Mucosa of descending colon (tissue), 3 donors: ENCODE measurements at regions not wholly inside any gene's neighbourhood (a gene's known extent, or its start where the extent isn't known, plus 50 kb on each side); places are given as distances from the start of the nearest gene placed in this dataset.

Experiments used
- ATAC-seq: fragments of 200-7000 bp; cut with Tn5 transposase; one replicate; pipeline ENCODE4 v1.9.1; 2020; ENCODE audit warnings: mild to moderate bottlenecking, moderate library complexity
- DNase-seq, 3 donors: peaks; one replicate each; pipeline ENCODE4 v3.0.0-alpha.2; 2020
- H3K36me3 ChIP-seq: fragments of 200-600 bp; one replicate; pipeline ENCODE4 v1.8.0; 2021; ENCODE audit warnings: low read depth, mild to moderate bottlenecking
- H3K4me1 ChIP-seq: fragments of 200-600 bp; one replicate; pipeline ENCODE4 v1.8.0; 2021; ENCODE audit warnings: low read depth, mild to moderate bottlenecking
- H3K4me3 ChIP-seq: fragments of 200-600 bp; one replicate; pipeline ENCODE4 v1.8.0; 2021; ENCODE audit warnings: mild to moderate bottlenecking
- H3K9me3 ChIP-seq: fragments of 200-600 bp; one replicate; pipeline ENCODE4 v1.8.0; 2021; ENCODE audit warnings: mild to moderate bottlenecking
- CTCF ChIP-seq: fragments of 200-600 bp; IDR thresholded peaks from one replicate; pipeline ENCODE4 v1.8.0; 2022; ENCODE audit warnings: antibody characterized with exemption, mild to moderate bottlenecking
- intact Hi-C, 2 donors: fragments of 100-400 bp; cut with DNase I in 1 of 2; cut with micrococcal nuclease in 1 of 2; formaldehyde crosslinking; loops; one replicate each; pipeline versions ENCODE4 v1.11.0 to v1.11.1; 2022; cut with DNase I, micrococcal nuclease
- donor health status: DM: no; HTN: no; CAD: no; lungs with moderate emphysema.
- donor health status: DM: no; HTN: no; CAD: no.
- donor health status: DM: no; HTN: yes; CAD: no.

- DNase-seq (no peak), ATAC-seq (no peak)
- no peaks in the 10 kb centered on the region for H3K36me3 ChIP-seq
- H3K4me1 ChIP-seq: no peaks in the 10 kb centered on the region
- no peaks in the 10 kb centered on the region for H3K9me3 ChIP-seq
- no peak for TF ChIP-seq CTCF
- intact Hi-C loops: no loop called here
- H3K4me3 ChIP-seq: no peak overlapping the region
These were observed 297.9 kb upstream of the CTSO start for GRCh38 chr4:156251373-156252065.

GRCh38 chr4:156248917-156249316, 295.3 kb upstream of the CTSO start:
- intact Hi-C loops: no loop called here
- Histone ChIP-seq H3K4me1 (no peaks in the 10 kb centered on the region), H3K4me3 (no peak overlapping the region), H3K9me3 (no peaks in the 10 kb centered on the region), H3K36me3 (no peaks in the 10 kb centered on the region)
- no peak for TF ChIP-seq CTCF
- no peak for ATAC-seq
- DNase-seq: no peak

- no peak for TF ChIP-seq CTCF
- H3K9me3 ChIP-seq: no peaks in the 10 kb centered on the region
- ATAC-seq: no peak
- intact Hi-C loops: no loop called here
- H3K36me3 ChIP-seq: no peaks in the 10 kb centered on the region
- H3K4me3 ChIP-seq: no peak overlapping the region
- no peaks in the 10 kb centered on the region for H3K4me1 ChIP-seq
- DNase-seq: no peak
These were observed 293.8 kb upstream of the CTSO start for GRCh38 chr4:156247470-156247869.

GRCh38 chr4:156243015-156243414, 289.3 kb upstream of the CTSO start:
- ATAC-seq: no peak

GRCh38 chr4:156242390-156242789, 288.7 kb upstream of the CTSO start:
- Histone ChIP-seq H3K4me3 (no peak overlapping the region), H3K9me3 (no peaks in the 10 kb centered on the region), H3K4me1 (no peaks in the 10 kb centered on the region), H3K36me3 (no peaks in the 10 kb centered on the region)
- no peak for DNase-seq
- no peak for ATAC-seq
- no peak for TF ChIP-seq CTCF
- intact Hi-C loops: no loop called here

More at GRCh38 chr4:156243015-156243414, 289.3 kb upstream of the CTSO start:
- Histone ChIP-seq H3K4me3 (no peak overlapping the region), H3K4me1 (no peaks in the 10 kb centered on the region), H3K9me3 (no peaks in the 10 kb centered on the region), H3K36me3 (no peaks in the 10 kb centered on the region)
- intact Hi-C loops: no loop called here
- no peak for DNase-seq
- TF ChIP-seq CTCF: no peak

- no peak for DNase-seq
- no peak for ATAC-seq
- Histone ChIP-seq H3K36me3 (no peaks in the 10 kb centered on the region), H3K9me3 (no peaks in the 10 kb centered on the region), H3K4me3 (no peak overlapping the region), H3K4me1 (no peaks in the 10 kb centered on the region)
- TF ChIP-seq CTCF: no peak
- intact Hi-C loops: no loop called here
These were observed 288.2 kb upstream of the CTSO start for GRCh38 chr4:156241896-156242295.
